DMS 273 (cell line): ENCODE measurements at regions not wholly inside any gene's neighbourhood (a gene's known extent, or its start where the extent isn't known, plus 50 kb on each side); places are given as distances from the start of the nearest gene placed in this dataset.

ENCODE experiments used
- DNase-seq: peaks from one replicate; lab custom pipeline; 2025; ENCODE audit not compliant: unreplicated experiment; lab: John Stamatoyannopoulos, UW

GRCh38 chr15:94677202-94677790 lies 445.9 kb downstream of the MCTP2 start:
- DNase-seq: no peak

DNA sequence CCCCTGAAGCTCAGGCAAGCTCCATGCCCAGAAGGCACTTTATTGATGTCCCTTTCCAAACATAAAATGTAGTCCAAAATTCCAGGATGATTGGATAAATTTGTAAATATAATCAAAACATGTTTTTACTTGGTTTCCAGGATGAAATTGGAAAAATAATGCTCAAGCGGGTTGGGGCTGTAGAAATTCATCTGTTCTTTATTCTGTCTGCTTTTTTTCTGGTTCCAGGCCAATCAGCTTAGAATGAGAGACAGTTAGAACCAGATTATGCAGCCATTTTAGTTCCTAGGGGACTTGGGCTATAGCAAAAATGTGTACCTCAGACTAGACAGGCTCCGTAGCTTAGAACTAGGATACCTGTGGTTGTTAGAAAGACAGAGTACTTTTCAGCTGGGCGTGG lies 450.8 kb downstream of the MCTP2 start:
- no peak for DNase-seq

DNA sequence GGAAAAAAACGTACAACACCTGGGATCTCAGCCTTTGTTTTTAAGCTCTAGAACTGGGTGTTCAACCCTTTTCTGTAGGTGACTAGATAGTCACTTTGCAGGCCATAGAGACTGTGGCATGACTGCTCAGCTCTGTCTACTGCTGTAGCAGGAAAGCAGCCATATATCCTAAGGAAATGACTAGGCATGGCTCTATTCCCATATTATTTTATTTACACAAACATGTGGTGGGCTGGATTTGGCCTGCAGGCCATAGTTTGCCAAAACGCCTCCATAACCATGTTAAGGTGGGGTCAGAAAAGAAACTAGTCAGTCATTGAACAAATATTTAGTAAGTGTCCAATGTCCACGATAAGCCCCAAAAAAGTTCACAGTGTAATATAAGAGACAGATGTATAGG lies 452.5 kb downstream of the MCTP2 start:
- DNase-seq: no peak

- no peak for DNase-seq
Measured at GRCh38 chr15:94691169-94691568, 459.8 kb downstream of the MCTP2 start.

DNA sequence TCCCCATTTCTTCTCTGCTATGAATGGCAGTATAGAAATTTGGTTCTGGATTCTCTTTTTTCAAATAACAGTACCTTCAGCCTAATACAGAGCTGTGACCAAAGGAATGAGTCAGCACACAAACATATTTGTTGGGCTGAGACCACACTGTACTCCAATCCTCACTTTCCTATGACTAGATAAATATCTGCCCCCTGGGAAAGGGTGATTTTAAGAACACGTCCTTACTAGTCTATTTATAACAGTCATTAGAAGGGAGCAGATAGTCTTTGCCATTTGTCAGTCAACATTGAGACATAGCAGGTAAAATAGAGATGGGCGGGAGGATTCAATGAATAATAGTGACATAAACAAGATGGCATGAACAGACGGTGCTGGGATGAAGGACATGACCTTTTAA lies 461.3 kb downstream of the MCTP2 start:
- no peak for DNase-seq

GRCh38 chr15:94700211-94700610 lies 468.9 kb downstream of the MCTP2 start:
- no peak for DNase-seq

- no peak for DNase-seq
Measured at GRCh38 chr15:94701281-94701985, 470.1 kb downstream of the MCTP2 start.

DNA sequence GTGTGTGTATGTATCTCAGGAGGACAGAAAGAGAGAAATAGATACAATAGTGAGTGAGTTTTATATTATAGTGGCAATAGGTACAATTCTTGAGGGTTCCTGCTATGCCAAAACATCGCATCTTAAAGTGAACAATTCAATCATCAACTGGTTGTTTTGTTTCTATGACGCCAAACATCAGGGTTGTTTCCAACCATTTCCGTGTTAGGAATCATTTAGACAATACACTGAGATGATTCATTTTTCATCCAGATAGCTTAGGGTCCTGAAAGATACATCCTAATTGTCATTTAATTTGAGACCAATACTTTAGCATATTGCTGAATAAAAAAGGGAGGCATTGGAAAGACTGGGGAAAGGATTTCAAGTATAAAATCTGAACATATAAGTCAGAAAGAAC lies 472.2 kb downstream of the MCTP2 start:
- DNase-seq: no peak

GRCh38 chr15:94704421-94704820 lies 473.1 kb downstream of the MCTP2 start:
- DNase-seq: no peak

DNA sequence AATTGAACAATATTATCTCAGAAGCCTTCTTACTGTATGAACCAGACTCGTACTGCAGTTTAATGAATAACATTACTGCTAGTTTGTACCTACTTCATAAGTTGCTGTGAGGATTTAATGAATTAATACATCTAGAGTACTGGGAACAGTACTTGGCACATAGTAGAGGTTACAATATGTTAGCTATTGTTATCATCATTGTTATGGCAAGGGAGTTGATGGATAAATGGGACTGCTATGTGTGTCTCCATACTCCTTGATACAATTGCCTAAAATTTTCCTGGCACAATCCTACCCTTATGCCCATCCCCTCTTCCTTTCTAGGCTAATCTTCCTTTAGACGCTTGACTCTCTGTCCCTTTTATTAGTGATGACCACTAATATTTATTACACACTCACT lies 473.6 kb downstream of the MCTP2 start:
- DNase-seq: no peak

GRCh38 chr15:94709319-94709718 lies 478.0 kb downstream of the MCTP2 start:
- DNase-seq: no peak

DNA sequence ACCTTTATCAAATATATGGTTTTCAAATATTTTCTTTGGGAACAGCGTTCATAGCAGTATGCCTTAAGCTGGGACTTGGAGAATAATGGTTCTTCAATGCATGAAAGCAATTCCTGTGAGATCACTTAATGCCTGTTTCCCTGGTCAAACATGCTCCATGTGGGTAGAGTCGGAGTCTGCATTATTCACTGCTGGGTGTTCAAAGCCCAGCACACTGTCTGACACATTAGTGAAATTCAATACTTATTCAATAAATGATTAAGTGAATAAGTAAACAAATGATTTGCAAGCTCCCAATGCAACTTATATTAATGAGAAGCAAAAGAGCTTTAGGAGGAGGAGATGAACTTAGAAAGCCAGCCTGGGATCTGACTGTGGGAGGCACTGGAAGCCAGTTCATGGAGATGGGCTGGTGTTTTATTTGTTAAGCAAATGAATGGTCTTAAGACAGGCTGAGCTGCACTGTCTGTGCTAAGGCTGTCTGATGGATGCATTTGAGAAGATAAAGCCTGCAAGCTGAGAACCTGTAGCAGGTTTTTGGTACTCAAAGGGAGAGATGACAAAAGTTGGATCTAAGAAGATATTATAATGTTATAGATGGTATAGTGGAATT lies 490.8 kb downstream of the MCTP2 start:
- no peak for DNase-seq

DNA sequence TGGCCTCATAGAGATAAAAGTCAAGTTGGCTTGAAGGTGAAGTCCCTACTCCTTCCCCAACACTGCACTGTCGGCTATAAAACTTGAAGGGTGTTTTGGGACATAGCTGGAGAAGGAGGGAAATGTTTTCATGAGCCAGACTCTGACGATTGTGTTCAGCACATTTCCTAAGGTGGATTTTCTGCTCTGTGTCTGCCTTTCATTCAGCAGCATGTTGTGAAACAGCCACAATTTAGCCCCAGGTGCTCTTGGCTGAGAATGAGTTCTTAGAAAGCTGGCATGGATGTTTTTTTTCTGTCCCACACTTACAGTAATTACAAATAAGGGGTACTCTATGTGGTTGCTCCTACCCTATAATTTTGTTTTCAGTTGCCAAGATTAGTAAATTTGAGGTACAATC lies 492.4 kb downstream of the MCTP2 start:
- DNase-seq: no peak

DNA sequence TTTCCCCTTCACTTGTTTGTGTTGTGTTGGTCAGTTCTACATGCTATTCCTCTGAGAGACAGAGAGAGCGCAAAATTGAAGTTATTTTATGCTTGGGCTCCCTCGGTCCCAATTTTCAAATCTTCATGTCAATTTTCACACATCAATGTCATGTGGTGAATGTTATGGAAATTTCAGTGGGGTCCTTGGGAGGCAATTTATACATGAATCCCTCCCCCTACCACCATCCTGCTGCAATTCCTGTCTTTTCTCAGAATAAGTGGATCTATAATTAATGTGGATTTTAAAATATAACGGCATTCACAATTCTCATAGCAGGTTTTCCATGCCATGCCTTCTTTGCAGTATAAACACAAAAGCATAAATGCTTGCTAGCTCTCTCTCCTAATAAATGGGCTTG lies 499.9 kb downstream of the MCTP2 start:
- DNase-seq: no peak

DNA sequence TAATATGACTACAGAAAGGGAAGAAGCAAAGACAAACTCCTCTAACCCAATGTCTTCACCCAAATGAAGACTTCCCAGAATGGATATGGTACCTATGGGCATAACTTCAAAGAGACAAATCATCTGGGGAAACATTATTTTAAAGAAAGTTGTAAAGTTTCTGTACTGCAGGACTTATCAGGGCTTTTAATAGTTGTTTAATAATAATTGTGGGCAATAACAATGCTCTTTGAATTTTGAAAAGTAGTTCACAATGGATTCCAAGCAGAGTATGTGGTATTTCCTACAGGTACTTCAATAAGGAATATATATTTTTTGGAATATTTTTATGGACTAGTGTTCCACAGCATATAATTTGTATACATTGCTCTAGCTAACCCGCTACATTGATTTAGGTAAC lies 503.1 kb downstream of the MCTP2 start:
- DNase-seq: no peak

DNA sequence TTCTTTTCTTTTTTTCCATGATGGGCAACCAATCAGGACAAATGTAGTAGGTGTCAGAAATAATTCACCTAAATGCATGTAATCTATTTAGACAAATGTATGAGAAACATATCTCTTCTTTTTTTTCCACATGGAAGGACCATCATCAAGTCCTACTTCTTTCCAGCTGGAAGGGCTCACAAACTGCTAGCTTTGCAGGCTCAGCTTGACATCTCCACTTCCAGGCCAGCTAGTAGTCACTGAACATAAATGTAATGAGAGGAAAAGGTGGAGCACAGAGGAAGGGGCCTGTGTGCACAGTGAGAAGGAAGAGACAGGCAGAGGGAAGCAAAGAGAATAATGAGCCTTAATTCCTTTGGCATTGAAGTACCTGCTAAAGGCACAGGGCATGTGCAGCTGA lies 504.9 kb downstream of the MCTP2 start:
- DNase-seq: no peak

- no peak for DNase-seq
Measured at GRCh38 chr15:94739639-94740038, 508.3 kb downstream of the MCTP2 start.

DNA sequence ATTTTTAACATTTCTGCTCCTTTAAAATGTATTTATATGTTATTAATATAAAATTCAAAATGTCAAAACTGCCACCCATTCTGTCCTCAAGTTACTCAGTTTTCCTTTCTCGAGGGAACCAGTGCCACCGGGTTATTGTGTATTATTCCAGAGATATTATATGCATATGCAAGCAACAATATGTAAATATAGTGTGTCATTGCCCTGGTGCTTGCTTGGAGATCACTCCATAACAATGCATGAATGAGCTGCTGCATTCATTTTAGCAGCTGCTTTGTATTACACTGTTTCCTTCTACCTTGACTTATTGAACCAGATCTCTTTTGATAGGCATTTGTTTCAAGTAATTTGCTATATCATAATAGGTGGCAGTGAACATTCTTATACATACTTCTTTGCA lies 509.1 kb downstream of the MCTP2 start:
- no peak for DNase-seq

- DNase-seq: no peak
Measured at GRCh38 chr15:94743668-94744067, 512.3 kb downstream of the MCTP2 start.

DNA sequence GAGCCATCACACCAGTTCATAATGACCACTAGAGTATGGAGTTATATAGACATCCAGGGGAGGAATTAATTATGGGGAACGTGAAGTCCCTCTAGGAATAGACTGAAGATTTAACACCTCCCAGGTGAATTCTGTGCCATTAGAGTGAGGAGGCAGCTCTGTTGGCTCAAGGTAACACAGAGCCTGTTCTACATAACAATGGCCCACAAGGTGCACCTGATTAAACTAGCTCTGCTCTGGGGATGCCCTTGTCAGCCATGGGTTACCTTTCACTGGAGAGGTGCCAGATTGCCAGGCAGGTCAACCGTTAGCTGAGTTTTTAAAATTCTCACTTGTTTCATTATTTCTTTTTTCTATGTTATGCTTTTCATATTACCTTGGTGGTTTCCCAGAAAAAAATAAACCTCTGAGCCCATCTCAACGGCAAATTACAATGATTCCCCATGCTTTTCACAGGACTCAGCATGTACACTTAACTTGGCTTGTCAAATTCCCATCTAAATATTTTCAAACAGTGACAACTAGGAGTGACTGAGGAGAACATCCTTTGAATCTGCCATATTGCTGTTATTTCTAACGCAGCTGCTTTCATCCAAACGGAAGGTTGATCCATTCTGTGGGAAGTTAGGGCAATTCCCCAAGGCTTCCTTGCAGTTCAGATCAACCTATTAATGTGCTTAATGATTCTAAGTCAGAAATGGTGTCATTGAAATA lies 512.9 kb downstream of the MCTP2 start:
- no peak for DNase-seq

- no peak for DNase-seq
Measured at GRCh38 chr15:94745371-94745770, 514.0 kb downstream of the MCTP2 start.

DNA sequence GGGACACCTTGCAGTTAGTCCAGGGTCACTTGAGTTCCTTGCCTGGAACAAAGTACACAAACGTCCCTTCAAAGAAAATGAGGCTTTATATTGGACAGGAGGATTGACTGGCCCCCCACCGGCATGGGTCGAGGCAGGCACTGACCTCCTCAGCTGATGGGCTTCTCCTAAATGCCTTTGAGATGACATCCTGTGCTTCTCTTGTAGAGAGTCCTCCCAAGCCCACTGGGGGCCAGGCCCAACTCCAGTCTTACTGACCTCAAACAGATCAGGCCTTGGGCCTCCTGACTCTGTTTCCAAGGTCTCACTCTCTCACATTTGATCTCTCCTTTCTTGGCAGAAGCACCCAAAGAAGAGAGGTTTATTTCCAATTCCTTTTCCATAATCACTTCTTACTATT lies 516.1 kb downstream of the MCTP2 start:
- DNase-seq: no peak
